H1 (cell line): ENCODE measurements at regions not wholly inside any gene's neighbourhood (a gene's known extent, or its start where the extent isn't known, plus 50 kb on each side); places are given as distances from the start of the nearest gene placed in this dataset.

Source experiments
- ATF3 ChIP-seq: IDR thresholded peaks from 2 replicates; pipeline ENCODE4 v1.6.1; 2011; ENCODE audit warnings: low read depth, mild to moderate bottlenecking, low read length; ENCODE audit not compliant: insufficient read depth
- BACH1 ChIP-seq: IDR thresholded peaks from 2 replicates; pipeline ENCODE4 v1.6.1; 2012; ENCODE audit warnings: low read length, improper control_type of control experiment
- CHD7 ChIP-seq: fragments of 300-600 bp; sonication (generic); IDR thresholded peaks from 2 replicates; pipeline ENCODE4 v1.7.1; 2012; ENCODE audit warnings: low read length, moderate library complexity, mild to moderate bottlenecking, inconsistent platforms; ENCODE audit not compliant: insufficient replicate concordance
- RNF2 ChIP-seq: fragments of 200-900, 300-1000 bp; sonication (generic); IDR thresholded peaks from 2 replicates; pipeline ENCODE4 v1.7.1; 2016; ENCODE audit warnings: borderline replicate concordance, low read depth, mild to moderate bottlenecking, antibody characterized with exemption, low read length; ENCODE audit not compliant: poor library complexity, severe bottlenecking; ENCODE audit errors: missing control alignments
- SIN3A ChIP-seq, 2 experiments: IDR thresholded peaks in 1 of 2; conservative IDR thresholded peaks in 1 of 2; 2 replicates each; pipeline ENCODE4 v1.6.1; 2011 to 2012; ENCODE audit warnings: low read length in 2 of 2, improper control_type of control experiment in 1 of 2, low read depth in 1 of 2, mild to moderate bottlenecking in 1 of 2
- SP2 ChIP-seq: IDR thresholded peaks from 2 replicates; pipeline ENCODE4 v1.6.1; 2012; ENCODE audit warnings: mild to moderate bottlenecking, low read length, inconsistent platforms
- USF2 ChIP-seq: IDR thresholded peaks from 2 replicates; pipeline ENCODE4 v1.6.1; 2011; ENCODE audit warnings: low read length, improper control_type of control experiment
- ZNF274 ChIP-seq: IDR thresholded peaks from 2 replicates; pipeline ENCODE4 v1.7.0; 2012; ENCODE audit warnings: low read length, borderline replicate concordance; ENCODE audit errors: extremely low read depth

- TF ChIP-seq ATF3 (no peak), SP2 (no peak), CHD7 (no peak), RNF2 (no peak), USF2 (no peak), ZNF274 (no peak), BACH1 (no peak), SIN3A (conservative IDR thresholded peaks at IDR 0.05 in 1 of 2, IDR thresholded peaks at IDR 0.05 in 1 of 2; ENCODE audit: low read depth in 1 of 2, low read length in 2 of 2) (no peak)
Measured at GRCh38 chr13:88526853-88527215, 855.7 kb downstream of the SLITRK5 start (continued).
